Activated gamma-delta T cell treated with Interleukin-2 at 50 U/mL for 16 hours (primary cell): ENCODE measurements at regions not wholly inside any gene's neighbourhood (a gene's known extent, or its start where the extent isn't known, plus 50 kb on each side); places are given as distances from the start of the nearest gene placed in this dataset.
A peak's percentile ranks its signal among the peaks of the same experiment; 100 is the strongest.

Experiments
- DNase-seq: peaks from one replicate; pipeline ENCODE4 v3.0.0-alpha.2; 2020

DNA sequence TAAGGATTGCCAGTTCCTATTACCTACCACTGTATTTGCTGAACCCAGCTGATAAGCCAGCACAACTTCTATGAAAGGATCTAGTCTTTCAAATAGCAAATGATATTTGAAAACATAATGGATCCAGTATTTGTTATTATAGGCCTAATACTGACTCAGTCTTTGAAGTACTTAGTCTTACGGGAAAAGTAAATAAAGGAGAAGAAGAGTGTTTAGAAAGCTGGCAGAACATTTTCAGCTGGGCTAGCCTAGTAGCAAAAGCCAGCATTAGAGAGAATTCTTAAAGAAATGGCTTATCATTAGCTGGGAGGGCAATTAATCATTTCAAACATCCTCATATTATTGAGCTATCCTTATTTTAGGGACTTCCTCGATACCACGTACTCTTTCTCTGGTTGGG is 101.4 kb upstream of the GOLIM4 start:
- no peak for DNase-seq

DNA sequence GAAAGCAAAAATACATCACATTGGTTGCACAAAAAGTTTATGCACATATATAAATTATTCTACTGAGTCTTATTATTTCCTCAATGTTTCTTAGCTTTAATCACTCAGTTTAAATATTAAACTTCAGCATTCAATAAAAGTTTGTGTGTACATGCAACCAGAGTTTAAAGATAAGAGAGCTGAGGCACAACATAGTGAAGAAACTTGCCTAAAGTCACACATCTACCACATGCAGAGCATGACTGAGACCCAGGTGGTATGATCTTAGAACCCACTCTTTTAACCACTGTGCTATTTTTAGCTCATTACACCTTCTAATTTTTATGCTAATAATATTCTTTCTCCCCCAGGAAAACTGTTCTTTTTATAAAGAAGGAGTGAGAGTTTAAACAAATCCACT is 96.1 kb upstream of the GOLIM4 start:
- no peak for DNase-seq

DNA sequence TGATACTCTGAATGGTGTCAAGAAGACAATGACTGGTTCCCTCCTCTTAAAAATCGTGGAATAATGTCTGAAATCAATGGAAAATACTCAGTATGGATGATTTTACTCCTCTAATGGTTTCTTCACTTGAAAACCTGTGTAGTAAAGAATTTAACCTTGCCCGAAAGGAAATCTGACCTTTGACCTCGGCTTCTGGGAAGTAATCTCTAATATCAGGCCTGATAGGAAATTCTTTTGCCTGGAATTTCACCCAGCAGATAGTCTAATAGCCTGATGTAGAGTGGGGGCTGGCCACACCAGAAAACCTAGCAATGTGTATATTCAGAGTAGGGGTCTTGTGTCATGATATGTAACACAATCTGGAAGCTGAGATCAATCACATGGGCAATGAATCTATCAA is 91.5 kb upstream of the GOLIM4 start:
- DNase-seq = no peak

DNA sequence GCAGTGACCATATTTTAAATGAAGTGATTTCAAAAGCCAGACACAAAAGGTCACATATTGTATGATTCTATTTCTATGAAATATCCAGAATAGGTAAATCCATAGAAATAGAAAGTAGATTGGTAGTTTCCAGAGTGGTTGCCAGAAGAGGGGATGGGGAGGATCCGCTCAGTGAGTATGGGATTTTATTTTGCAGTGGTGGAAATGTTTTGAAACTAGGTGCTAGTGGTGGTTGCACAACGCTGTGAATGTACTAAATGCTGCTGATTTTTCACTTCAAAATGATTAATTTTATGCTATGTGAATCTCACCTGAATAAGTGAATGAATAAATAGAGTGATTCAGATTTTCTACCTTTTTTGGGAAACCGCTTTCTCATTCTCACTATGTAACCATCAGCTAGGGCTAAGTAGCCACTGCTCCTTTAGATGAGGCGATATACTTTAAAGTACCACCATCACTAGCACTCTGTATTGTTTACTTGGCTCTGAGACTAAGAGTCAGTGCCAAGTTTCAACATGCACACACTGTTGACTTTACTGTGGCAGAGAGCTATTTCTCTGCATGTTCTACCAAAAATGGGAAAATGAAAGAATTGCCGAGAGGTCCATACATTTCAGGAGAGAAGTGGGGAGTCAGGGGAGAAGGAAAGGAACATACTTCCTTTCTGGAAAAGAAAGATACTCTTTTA is 90.7 kb upstream of the GOLIM4 start:
- DNase-seq = no peak

DNA sequence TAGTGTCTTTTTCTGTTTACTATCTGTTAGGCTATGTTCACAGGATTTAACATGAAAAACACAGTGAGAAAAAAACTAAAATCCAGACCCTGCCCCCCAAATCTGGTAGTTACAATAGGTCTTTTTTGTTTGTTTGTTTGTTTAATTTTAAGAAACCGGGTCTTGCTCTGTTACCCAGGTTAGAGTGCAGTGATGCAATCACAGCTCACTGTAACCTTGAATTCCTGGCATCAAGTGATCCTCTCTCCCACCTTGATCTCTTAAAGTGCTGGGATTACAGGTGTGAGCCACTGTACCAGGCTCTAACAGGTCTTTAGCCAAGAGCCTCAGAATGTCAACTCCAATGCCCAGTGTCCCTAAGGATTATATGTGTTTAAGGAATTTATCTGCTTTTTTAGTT is 88.0 kb upstream of the GOLIM4 start:
- DNase-seq = no peak

DNA sequence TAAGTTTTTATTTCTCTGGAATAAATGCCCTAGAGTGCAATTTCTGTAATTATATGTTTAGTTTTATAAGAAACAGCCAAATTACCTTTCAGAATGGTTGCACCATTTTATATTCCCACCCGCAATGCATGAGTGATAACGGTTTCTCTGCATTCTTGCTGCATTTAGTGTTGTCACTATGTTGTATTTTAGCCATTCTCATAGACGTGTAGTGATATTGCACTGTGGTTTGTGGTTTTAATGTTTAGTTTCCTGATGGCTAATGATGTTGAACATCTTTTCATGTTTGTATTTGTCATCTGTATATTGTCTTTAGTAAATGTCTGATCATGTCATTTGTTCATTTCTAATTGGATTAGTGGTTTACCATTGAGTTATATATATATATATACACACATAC is 73.0 kb upstream of the GOLIM4 start:
- DNase-seq = no peak

DNA sequence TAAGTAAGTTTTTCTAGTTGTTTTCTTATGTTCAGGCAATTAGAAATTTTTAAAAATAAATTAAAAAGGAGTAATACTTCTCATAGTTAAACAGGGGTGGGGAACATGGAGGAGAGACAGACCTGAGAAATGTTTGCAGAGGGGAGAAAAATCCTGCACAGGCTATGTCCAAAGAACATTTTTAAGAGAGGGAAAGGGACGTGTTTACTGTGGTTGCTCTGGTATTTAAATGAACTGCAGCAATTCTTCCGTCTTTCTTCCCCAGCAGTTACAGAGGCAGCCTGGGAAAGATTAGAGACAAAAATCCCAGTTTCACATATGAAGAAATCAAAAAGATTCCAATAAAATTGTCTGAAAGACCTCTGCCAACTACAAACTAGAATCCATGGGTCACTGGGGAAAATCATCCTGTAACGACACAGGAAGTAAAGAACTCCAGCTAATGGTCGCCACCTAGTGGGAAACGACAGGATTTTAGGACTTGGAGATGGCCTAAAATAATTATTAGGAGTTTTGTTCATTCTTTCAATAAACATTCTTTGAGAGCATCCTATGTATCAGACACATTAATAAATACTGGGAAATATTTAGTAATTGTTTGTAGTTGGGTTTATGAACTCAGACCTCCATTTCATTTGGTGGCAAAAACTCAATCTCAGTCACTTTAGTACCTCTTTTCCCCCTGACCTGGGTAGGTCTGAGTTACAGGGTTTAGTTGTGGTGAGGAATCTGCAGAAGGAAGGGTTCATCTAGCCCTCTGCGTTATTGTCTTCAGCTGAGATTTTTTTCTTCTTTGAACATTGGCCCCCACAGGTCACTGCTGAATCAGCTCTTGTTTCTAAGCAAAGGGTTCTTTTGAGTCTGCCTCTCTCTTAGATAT is 69.9 kb upstream of the GOLIM4 start:
- DNase-seq = peak; percentile 33

DNA sequence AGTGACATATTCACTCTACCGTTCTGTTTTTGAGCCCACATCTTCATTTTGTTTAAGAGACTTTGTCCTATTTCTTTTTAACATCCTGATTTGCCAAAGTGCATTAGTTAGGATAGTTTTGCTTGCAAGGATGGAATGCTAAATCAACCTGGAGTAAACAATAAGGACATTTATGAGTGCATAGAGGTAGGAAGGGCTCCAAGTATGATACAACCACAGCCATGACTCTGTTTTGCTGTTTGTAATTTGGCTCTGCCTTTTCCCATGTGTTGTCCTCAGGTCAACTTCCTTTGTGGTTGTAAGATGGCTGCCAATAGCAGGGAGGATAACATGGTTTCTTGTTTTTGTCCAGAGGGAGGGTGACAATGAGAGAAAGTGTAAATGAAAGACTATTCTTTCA is 66.4 kb upstream of the GOLIM4 start:
- DNase-seq = no peak

DNA sequence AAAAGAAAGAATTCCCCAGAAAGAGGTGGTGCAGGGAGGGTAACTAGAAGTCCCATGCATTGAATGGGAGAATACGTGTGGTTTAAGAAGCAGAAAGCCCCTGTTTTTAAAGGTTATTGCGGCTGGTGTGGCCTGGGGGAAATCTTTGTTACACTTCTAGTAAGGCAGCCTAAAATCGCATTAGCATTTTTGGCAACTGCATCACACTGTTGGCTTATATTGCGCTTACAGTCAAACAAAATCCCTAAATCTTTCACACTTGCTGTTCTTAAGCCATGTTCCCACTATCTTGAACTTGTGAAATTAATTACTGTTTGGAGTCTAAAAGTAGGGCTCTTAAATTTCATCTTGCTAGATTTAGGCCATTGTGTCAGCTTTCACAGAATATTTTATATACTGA is 66.0 kb upstream of the GOLIM4 start:
- DNase-seq = no peak

DNA sequence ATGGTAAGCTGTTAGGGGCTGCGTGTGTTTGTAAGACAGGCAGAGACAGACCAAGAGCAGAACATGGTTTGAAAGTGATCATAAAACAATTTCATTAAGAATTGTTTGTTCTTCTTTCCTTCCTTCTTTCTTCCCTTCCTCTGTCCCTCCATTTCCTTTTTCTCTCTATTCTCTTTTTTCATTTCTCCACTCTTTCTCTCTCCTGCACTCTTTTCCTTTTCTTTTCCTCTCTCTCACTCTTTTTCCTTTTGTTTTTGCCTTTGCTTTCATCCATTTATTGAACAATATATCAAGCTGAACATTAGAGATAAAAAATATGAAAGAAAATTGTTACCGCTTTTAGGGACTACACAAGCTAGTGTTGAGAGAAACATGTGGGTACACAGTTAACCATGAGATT is 62.2 kb upstream of the GOLIM4 start:
- DNase-seq = no peak

DNA sequence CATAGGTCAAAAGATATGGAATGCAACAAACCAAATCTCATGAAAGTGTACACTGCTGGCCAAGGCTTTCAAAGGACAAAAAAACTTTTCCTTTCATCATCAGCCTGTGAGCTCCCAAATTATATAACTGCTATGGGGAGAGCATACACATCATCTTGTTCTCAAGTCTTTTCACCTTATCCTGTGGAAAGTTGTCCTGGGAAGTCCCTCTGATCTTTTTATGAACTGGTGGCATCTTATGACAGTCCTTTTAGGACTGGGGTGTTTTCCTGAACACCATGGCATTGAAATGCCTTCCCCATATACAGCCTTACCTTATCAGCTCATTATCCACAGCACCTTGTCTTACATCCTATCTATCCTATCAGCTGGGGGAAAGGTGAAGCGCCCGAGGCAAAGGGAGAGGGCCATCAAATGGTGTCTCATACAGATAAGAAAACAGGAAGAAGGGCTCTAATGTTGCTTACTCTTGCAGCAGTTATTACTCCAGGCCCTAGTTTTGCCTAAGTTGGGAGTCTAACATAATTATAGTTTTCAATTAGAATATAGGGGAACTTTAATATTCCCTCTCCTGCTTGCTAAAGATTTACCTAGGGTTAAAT is 61.5 kb upstream of the GOLIM4 start:
- DNase-seq = no peak

DNA sequence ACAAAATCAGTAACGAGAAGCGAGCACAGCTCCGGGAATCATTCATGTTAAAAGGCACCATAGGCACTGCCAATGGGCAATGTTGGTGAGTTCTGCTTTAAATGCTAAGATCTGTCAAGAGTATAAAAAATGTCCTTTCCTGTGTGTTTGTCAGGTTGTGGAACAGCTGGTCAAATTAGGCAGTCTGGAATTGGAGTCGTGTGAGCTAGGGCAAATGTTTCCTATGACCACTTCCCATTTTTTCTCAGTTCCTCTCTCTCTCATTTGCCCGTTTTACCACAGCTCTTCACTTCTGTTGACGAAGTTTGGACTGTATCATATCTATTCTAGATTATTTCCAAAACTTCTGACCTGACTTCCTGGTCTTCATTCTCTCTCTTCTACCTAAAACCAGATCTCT is 60.8 kb upstream of the GOLIM4 start:
- DNase-seq = no peak

DNA sequence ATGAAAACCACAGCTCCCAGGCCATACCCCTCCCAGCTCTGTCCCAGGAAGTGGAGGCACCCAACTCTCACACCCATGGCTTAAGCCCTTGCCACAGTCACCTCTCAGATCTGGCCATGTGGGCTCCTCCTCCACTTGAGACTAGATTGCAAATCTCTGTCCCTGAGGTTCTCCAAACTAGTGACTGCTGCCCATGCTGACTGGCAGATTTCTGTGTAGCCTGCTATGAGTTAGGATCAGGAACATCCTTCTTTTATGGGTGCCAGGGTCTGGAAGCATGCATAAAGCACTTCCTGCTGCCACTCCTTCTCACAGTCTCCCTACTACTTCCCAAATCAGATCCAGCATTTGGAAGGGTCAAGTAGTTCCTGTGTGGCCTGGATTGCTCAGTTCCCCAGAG is 59.6 kb upstream of the GOLIM4 start:
- no peak for DNase-seq

DNA sequence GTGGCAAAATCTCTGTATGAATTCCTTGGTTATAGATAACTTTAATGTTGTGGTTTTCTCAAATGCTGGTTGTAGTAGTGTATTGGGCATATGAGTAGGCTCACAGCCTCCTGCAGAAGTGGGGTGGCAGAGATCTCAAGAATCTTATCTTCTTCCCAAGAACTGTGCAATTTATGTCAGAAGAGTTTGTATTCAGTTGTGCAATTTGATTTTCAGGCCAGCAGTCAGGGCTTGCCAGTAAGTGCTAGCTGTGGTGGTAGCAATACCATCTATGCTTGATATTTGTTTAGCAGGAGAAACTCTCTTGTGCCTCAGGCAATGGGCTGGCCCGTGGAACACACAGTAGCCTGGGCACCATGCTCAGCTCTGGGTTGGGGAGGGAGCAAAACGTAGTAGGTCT is 58.4 kb upstream of the GOLIM4 start:
- no peak for DNase-seq

DNA sequence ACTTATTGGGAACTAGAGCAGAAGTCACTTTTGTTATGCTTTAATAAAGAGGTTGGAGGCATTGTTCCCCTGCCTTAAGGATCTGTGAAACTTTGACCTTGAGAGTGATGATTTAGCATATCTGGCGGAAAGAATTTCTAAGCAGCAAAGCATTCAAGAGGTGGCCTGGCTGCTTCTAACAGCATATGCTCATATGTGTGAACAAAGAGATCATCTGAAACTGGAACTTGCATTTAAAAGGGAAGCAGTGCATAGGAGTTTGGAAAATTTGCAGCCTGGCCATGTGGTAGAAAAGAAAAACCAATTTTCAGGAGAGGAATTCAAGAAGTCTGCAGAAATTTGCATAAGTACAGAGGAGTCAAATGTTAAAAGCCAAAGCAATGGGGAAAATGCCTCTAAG is 56.4 kb upstream of the GOLIM4 start:
- DNase-seq = no peak
